Glutamatergic neuron (in vitro differentiated cells): ENCODE measurements at regions not wholly inside any gene's neighbourhood (a gene's known extent, or its start where the extent isn't known, plus 50 kb on each side); places are given as distances from the start of the nearest gene placed in this dataset.

Source experiments
- DNase-seq: peaks from one replicate; pipeline ENCODE4 v3.0.0; 2022
- H3K27ac Mint-ChIP-seq: one replicate; pipeline ENCODE4 v1.8.0; 2020; ENCODE audit warnings: mild to moderate bottlenecking, mixed read lengths, inconsistent platforms; ENCODE audit not compliant: unreplicated experiment
- H3K27me3 Mint-ChIP-seq: one replicate; pipeline ENCODE4 v1.8.0; 2020; ENCODE audit warnings: mild to moderate bottlenecking, moderate library complexity, mixed read lengths, inconsistent platforms; ENCODE audit not compliant: unreplicated experiment
- H3K36me3 Mint-ChIP-seq: one replicate; pipeline ENCODE4 v1.8.0; 2020; ENCODE audit warnings: mild to moderate bottlenecking, mixed read lengths, inconsistent platforms; ENCODE audit not compliant: unreplicated experiment
- H3K4me1 Mint-ChIP-seq: one replicate; pipeline ENCODE4 v1.8.0; 2020; ENCODE audit warnings: mild to moderate bottlenecking, low read depth, mixed read lengths, inconsistent platforms; ENCODE audit not compliant: unreplicated experiment
- H3K4me3 Mint-ChIP-seq: one replicate; pipeline ENCODE4 v1.8.0; 2020; ENCODE audit warnings: mild to moderate bottlenecking, mixed read lengths, inconsistent platforms; ENCODE audit not compliant: unreplicated experiment
- H3K9me3 Mint-ChIP-seq: one replicate; pipeline ENCODE4 v1.8.0; 2020; ENCODE audit warnings: mild to moderate bottlenecking, moderate library complexity, mixed read lengths, inconsistent platforms; ENCODE audit not compliant: unreplicated experiment
- CTCF ChIP-seq: fragments of 200-600 bp; sonication (generic); IDR thresholded peaks from one replicate; pipeline ENCODE4 v1.5.0; 2021; ENCODE audit not compliant: partially characterized antibody, unreplicated experiment

GRCh38 chr3:82085356-82085755, 323.9 kb upstream of the GBE1 start:
- no peak overlapping the region for H3K4me3 Mint-ChIP-seq
- H3K36me3 Mint-ChIP-seq = no peaks in the 10 kb centered on the region
- H3K27me3 Mint-ChIP-seq = no peaks in the 10 kb centered on the region
- peaks cover 16% of the 10 kb centered on the region for H3K4me1 Mint-ChIP-seq
- H3K27ac Mint-ChIP-seq = no peak overlapping the region
- no peaks in the 10 kb centered on the region for H3K9me3 Mint-ChIP-seq
- TF ChIP-seq CTCF = no peak
- DNase-seq = no peak

- Mint-ChIP-seq H3K4me1 (peaks cover 18% of the 10 kb centered on the region), H3K27ac (no peak overlapping the region), H3K4me3 (no peak overlapping the region), H3K27me3 (no peaks in the 10 kb centered on the region), H3K9me3 (no peaks in the 10 kb centered on the region), H3K36me3 (no peaks in the 10 kb centered on the region)
- no peak for TF ChIP-seq CTCF
- DNase-seq = no peak
Measured at GRCh38 chr3:82084824-82085223, 323.4 kb upstream of the GBE1 start.

- no peaks in the 10 kb centered on the region for H3K36me3 Mint-ChIP-seq
- no peak overlapping the region for H3K4me3 Mint-ChIP-seq
- peaks cover 30% of the 10 kb centered on the region for H3K4me1 Mint-ChIP-seq
- TF ChIP-seq CTCF = no peak
- no peak for DNase-seq
- H3K27me3 Mint-ChIP-seq = no peaks in the 10 kb centered on the region
- no peaks in the 10 kb centered on the region for H3K9me3 Mint-ChIP-seq
- no peak overlapping the region for H3K27ac Mint-ChIP-seq
Measured at GRCh38 chr3:82082796-82083195, 321.4 kb upstream of the GBE1 start.

GRCh38 chr3:82081351-82081750, 319.9 kb upstream of the GBE1 start:
- H3K4me3 Mint-ChIP-seq = no peak overlapping the region
- H3K27me3 Mint-ChIP-seq = no peaks in the 10 kb centered on the region
- no peaks in the 10 kb centered on the region for H3K36me3 Mint-ChIP-seq
- no peaks in the 10 kb centered on the region for H3K9me3 Mint-ChIP-seq
- peaks cover 30% of the 10 kb centered on the region for H3K4me1 Mint-ChIP-seq
- TF ChIP-seq CTCF = no peak
- H3K27ac Mint-ChIP-seq = no peak overlapping the region
- no peak for DNase-seq

- H3K4me3 Mint-ChIP-seq = no peak overlapping the region
- no peaks in the 10 kb centered on the region for H3K27me3 Mint-ChIP-seq
- H3K4me1 Mint-ChIP-seq = peaks cover 26% of the 10 kb centered on the region
- no peak for DNase-seq
- no peak for TF ChIP-seq CTCF
- no peaks in the 10 kb centered on the region for H3K36me3 Mint-ChIP-seq
- peak overlapping the region; percentile 24 for H3K27ac Mint-ChIP-seq
- no peaks in the 10 kb centered on the region for H3K9me3 Mint-ChIP-seq
Measured at GRCh38 chr3:82080792-82081191, 319.3 kb upstream of the GBE1 start.
